GM18517 (cell line): ENCODE measurements at regions not wholly inside any gene's neighbourhood (a gene's known extent, or its start where the extent isn't known, plus 50 kb on each side); places are given as distances from the start of the nearest gene placed in this dataset.
"Not testable (repeated sequence)": the region's sequence is repeated elsewhere in the genome, so short reads cannot be mapped to it uniquely, and the experiment has no call there.

Experiments used
- ATAC-seq: cut with Tn5 transposase; IDR thresholded peaks from one replicate; pipeline ENCODE4 v1.9.1; 2021; ENCODE audit warnings: mild to moderate bottlenecking, moderate library complexity; ENCODE audit not compliant: unreplicated experiment

DNA sequence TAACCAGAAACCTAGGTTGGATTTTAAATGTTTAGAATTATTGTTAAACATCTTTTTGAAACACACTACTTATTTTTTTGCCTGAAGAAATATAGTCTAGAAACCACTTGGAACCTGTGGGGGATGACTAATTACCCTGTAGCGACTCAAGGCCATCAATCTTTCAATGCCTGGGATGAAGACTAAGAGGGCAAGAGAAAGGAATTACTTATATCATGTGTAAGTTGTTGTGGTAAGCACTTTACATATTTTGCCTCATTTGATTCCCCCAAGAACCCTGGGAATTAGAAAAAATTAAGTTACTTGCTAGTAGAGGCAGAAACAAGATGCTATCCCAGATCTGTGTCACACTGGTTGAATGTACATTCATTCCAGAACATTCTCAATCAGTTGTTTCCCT, 170.9 kb upstream of the GRIA3 start:
- no peak for ATAC-seq

DNA sequence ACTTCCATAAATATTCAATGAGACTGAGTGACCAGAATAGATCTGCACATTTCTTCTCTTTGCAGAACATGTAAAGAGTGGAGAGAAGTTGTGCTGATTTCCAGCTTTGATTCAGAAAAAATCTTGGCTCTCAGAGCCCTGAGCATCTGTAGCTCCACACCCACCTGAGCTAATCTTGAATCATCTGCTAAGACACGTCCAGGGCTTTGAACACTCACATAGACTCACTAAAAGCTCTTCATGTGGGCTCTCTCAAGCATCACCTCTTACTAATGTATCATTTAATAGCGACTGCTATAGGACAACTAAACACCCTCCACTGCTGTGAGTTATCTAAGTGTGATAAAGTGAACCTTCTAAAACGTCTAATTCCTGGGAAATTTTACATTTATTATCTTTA, 147.7 kb upstream of the GRIA3 start:
- ATAC-seq: no peak

DNA sequence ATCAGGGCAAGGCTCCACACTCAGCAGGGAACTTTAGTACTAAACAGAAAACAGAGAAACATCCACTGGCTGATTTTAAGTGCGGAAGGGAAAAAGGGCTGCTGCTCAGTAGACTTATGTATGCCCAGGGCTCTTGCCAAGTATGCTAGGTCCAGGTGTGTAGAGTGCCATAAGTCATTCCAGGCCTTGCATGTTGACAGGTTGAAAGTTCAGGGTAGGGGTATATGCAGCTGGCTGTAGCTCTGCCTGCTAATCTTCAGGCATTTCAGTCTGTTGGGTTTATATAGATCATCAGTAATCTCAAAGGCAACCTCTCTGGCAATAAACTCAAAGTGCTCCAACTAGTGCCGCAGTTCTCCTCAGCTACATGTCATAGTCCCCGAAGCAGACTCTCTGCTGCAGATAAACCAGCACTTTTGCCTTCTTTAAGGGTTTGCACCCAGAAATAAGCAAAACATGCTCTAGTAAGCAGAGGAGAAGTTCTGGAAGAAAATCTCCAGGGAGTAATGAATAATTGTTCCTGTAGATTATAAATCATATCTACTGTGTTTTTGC, 134.9 kb upstream of the GRIA3 start:
- no peak for ATAC-seq

DNA sequence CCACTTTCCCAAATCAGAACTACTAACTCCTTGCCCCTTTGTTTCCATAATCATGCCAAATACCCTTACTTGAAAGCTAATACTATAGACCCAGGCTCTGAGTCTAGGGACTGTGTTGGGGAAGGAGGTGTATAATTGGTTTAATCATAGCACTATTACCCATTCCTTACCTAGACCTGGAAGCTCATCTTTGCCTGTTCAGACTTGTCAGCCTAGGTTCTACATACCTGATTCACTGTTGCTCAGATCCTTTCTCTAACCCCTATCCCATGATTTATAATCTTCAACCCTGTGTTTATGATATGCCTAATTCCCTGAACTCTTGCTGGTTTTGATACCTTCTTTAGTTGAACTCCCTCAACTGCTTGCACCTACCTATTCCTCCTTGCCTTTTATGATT, 123.1 kb upstream of the GRIA3 start:
- ATAC-seq: no peak

DNA sequence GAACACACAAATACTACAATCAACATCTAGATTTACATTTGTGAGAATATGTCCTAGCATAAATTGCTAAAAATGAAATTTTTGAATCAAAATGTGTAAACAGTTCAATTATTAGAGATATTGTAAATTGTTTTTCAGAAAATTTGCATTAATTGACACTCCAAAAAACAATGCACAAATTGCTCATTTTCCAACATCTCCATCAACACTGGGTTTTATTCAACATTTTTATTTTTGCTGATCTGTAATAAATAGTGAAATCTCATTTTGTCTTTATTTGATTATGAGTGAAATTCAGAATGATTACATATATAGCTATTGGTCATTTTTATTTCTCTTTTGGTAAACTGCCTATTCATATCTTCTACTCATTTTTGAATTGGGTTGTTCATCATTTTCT, 120.0 kb upstream of the GRIA3 start:
- no peak for ATAC-seq

DNA sequence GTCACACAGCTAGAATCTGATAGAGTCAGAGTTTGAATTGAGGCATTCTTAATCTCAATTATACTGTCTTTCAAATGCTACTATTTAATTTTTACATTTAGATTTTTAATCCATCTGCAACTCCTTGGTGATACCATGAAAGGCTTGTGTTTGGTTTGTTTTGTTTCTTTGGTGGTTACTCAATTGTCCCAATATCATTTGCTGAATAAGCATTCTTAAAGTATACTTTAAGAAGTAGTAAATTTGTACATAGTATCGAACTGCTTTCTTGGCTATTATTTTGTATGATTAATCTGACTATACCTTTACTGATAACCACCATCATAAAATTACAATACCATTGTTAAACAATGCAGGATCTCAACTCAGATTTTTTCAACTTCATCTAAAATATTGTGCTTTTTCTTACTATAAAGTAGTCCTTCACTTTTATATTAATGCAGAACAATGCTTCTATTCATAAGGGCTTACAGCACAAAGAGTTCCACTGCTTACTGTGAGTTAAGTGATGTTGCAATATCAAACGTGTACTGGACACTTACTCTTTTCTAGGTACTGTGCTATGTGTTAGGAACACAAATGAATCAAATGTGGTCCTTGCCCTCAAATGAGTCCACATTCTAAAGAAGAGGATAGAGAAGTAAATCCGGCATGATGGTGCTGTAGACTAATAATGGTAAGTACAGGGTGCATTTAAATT, 111.2 kb upstream of the GRIA3 start:
- ATAC-seq: no peak

DNA sequence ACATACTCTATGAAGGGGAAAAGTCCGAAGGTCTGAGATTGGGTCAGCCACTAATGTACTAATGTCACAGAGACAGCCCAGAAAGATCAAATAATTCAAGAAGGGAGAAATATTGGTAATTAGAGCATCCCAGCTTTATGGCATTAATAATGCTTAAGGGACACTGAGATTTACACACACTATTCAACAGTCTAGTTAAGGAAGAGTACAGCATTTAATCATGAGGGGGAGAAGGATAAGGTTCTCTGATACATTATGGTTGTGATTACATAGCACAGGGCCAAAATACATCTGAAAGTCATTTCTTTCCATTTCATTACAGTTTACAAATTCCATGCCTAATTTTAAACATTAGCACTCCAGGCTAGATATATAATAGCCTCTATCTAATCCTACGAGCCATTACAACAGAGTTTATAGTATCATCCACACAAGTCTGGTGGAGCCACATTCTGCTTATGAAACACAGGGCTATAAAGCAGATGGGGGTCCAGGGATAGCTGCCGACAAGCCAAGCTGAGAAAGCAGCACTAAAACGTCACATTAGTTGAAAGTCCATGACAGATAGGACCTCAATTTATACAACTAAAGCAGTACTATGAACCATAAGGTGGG, 108.0 kb upstream of the GRIA3 start:
- no peak for ATAC-seq

DNA sequence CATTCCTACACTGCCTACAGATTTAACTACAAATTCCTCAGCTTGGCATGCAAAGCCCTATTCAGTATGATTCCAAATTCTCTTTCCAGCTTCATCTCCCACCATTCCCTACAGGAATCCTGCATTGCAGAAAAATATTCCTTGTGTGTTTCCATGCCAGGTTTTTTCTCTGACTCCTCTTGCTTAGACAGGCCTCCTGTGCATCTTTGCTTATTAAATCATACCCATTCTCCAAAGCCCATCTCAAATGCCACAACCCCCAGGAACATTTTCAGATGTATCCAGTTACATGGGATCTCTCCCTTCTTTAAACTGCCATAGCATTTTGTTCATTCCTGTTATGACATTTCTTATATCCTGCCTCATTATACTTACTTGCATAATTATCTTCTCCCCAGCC, 106.4 kb upstream of the GRIA3 start:
- ATAC-seq: no peak

DNA sequence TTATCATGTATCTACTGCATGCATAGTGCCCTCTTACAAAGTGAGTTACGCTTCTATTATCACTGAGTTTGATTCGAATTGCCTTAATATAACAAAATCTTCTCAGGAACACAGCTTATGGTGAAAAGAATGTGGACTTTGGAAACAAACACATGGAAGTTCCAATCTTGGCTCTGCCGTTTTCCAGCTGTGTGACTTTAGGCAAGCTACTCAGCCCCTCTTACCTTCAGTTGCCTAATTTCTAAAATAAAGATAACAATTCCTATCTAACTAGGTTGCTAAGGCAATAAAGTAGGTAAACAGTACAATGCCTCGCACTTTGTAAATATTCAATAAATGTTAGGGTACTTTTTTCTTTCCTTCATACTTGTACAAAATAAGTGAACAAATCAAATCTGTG, 104.0 kb upstream of the GRIA3 start:
- no peak for ATAC-seq

DNA sequence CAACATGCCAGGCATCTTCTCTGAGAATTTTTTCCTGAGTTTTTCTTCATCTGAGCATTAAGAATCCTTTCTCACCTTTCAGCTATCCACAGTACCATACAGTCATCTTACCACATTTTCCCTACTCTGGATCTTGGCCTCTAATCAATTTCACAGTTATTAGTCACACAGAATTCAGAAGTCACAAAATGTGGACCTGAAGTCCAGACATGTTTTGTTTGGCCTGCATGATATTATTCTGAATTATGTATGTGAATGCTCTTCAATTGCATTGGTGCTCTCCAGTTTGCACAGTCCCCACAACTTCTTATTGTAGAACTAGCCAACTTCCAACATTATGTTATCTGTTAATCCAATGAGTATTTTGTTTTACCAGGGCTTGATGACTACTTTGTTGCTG, 102.3 kb upstream of the GRIA3 start:
- ATAC-seq: no peak

DNA sequence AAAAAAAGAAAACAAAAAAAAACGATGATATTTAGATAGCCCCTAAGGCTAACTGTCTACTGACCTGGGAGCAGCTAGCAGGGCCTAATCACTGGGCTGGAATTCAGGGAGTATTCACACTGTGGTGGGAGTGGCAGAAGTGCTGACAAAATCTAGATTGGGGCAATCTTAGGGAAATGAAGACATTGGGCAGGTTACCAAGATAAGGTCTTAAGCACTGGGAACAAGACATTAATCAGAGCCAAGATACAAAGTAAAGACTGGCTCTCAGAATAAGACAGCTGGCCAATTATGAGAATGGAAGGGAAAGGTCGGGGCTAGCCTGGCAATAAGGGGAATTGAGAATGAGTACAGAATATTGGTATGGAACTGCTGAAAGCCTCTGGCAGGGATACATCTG, 100.2 kb upstream of the GRIA3 start:
- ATAC-seq: no peak

DNA sequence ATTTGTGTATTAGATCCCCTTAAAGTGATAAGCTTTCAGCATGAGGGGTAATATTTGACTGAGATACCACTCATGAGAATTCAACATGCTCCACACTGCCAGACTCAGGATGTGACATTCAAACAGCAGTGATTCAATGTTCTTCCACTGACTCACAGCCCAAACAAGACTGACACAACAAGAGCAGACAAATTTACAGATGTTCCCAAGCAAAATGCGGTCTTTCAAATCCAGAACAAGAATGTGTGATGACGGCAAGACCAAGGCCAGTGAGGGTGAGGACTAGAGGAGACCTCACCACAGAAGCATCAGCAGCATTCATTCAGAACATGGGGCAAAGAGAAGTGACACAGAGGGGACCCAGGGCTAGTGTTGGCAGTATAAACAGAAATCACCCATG, 99.3 kb upstream of the GRIA3 start:
- no peak for ATAC-seq

DNA sequence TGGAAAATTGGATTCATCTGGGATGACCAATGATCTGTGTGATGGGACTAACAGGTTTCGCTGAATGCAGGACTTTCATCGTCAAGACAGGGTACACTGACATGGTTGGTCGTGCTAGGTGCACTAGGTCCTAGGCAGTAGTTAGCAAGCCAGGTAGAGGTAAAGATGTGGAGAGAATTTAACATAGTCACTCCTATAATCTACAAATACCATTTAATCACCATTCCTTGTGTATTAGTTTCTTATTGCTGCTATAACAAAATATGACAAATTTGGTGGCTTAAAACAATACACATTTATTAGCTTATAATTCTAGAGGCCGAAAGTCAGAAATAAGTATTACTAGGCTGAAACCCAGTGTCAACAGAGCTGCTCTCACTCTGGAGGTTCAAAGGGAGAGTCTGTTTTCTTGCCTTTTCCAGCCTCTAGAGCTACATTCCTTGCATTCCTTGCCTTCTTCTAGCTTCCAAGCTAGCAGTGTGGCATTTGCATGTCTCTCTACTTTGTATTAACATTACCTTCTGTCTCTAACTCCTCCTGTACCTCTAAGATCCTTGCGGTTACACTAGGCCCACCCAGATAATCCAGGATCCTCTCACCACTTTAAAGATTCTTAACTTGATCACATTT, 98.7 kb upstream of the GRIA3 start:
- ATAC-seq: no peak

DNA sequence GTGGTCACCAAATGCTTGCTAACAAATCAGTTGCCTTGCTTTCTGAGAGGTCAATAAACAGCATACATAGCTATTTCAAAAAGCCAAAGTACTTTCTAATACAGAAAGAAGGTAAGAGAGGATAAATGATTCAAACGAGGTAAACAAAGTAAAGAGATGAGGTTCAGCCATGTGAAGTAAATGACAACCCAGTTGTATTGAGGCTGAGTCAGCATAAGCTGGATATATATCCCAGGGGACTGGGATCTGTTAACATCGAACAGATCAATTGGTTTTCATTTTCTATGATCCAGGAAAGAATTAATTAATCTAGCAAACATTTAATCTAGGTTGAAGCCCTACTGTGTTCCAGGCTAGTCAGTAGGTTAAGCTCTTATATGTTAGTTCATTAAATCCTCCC, 97.3 kb upstream of the GRIA3 start:
- ATAC-seq: no peak

DNA sequence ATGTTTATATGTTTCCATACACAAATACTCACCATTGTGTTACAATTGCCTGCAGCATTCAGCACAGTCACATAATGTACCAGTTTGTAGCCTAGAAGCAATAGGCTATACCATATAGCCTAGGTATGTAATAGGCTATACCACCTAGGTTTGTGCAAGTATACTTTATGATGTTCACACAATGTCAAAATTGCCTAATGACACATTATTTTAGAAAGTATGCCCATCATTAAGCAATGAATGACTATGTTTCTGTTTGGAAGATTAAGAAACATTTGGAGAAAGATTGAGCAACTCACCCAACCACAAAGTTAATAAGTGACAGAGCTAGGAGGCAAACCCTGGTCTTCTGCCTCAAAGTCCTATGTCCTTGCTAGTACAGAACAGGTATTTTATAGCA, 96.8 kb upstream of the GRIA3 start:
- no peak for ATAC-seq

DNA sequence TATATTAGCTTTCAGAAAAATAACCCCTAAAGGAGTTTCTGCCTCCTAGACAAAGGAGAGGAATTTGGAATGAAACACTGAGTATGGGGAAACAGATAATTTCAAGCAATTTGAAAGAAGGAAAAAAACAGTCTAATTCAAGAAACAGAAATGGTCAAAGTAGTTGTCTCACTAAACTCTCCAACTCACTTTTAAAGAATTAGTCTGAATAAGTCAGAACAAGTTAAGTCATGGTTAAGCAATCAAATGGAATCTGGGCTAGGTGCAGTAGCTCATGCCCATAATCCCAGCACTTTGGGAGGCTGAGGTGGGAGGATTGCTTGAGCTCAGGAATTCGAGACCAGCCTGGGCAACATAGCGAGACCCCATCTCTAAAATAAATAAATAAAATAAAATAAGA, 95.7 kb upstream of the GRIA3 start:
- ATAC-seq: no peak

DNA sequence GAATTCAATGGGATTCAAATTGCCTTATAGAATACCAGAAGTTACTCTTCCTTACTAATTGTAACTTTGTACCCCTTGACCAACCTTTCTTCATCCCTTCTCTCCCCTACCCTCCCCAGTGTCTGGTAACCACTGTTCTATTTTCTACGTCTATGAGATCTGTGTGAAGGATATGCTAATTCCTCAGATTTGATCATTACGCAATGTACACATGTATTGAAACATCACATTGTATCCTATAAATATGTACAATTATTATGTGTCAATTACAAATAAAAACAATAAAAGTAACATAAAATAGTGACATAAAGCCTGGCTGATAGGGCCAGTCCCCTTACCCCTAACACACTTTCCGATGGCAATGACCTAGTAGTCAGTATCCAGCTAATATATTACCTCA, 95.1 kb upstream of the GRIA3 start:
- ATAC-seq: no peak

DNA sequence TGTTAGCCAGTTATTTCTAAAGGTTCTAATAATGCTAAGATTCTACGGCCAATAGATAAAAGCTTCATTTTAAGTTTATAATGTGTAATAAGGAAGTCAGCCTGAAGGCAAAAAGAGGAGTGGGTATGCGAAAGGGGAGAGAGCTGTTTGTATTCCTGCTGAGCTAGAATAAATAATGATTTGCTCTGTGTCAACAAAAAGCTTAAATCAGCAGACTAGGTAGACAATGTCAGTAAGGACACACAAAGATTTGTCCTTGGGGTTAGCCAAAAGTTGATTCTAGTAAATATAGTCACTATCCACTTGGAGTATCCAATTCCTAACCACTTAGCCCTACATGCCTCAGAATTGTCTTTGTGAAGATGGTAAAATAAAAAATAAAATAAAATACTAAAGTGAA, 90.3 kb upstream of the GRIA3 start:
- ATAC-seq: no peak

DNA sequence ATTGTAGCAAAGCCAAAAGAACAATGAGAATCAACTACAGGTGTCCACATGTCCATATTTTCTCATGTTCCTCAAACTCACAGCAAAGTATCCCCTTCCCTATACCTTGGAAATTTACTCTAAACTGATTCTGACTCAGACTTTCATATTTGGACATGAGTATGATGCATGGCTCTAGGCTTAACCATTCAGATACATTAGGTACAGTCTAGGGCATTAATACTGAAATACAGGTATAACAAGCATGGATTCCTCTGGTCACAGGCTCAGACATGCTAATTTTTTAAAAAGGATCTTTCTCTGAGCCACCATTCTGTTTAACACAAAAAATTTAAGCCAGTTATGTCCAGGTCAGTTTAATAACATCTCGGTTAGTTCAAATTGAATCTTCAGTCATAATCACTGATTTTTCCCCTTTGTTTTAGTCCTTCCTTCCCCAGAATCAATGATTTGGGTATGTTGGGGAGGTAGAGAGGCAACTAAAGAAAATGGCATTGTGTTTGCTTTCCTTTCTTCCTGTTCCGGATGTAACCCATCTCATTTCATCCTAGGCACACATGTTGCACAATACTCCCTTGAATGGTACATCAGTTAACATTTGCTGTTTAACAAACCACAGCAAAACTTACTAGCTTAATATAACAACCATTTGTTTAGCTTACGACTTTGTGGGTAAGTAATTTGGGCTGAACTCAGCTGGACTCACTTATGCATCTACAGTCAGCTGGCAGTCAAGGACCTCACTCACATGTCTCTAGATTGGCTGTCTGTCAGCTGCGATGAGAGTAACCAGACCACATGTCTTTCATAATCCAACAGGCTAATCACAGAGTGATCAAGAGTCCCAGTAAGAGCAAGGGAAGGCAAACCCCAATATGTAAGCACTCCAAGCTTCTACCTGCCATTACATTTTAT, 75.3 kb upstream of the GRIA3 start:
- no peak for ATAC-seq

DNA sequence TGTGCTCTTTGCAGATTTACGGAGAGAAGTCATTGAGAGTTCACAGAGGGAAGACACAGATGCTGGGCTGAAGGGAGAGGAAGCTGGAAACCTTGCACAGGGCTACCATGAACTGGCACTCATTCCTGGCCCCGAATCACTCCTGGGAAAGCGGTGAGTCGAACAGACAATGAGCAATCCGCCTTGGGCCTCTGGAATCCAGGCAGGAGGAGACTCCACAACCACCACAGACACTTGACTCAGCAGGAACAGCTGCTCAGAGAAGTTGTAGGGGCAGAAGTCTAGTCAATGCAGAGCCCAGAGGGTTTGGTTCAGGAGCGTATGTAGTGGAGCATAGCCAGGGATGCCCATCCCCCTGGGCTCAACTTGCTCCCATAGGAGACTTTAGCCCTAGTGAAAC, 62.8 kb upstream of the GRIA3 start:
- ATAC-seq: no peak

DNA sequence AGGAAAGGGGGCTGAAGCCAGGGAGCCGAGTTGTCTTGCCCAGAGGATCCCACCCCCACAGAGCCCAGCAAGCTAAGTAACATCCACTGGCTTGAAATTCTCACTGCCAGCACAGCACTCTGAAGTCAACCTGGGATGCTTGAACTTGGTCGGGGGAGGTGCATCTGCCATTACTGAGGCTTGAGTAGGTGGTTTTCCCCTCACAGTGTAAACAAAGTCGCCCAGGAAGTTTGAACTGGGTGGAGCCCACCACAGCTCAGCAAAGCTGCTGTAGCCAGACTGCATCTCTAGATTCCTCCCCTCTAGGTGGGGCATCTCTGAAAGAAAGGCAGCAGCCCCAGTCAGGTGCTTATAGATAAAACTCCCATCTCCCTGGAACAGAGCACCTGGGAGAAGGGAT, 54.3 kb upstream of the GRIA3 start:
- ATAC-seq: not testable (repeated sequence)
